Cardiac muscle cell (in vitro differentiated cells and primary cell): ENCODE measurements at regions not wholly inside any gene's neighbourhood (a gene's known extent, or its start where the extent isn't known, plus 50 kb on each side); places are given as distances from the start of the nearest gene placed in this dataset.

Experiments
- DNase-seq, 2 donors: peaks; one replicate each; pipeline versions ENCODE4 v3.0.0 to v3.0.0-alpha.2; 2010 to 2017; ENCODE audit warnings: low read depth in 1 of 2, low spot score in 1 of 2
- H3K27ac ChIP-seq: fragments of 200-600 bp; sonication (generic); 2 replicates; pipeline ENCODE4 v1.5.1; 2016
- H3K27me3 ChIP-seq: fragments of 200-600 bp; sonication (generic); 2 replicates; pipeline ENCODE4 v1.6.0; 2016; ENCODE audit warnings: control low read depth
- H3K36me3 ChIP-seq: fragments of 200-600 bp; sonication (generic); 2 replicates; pipeline ENCODE4 v1.5.1; 2016; ENCODE audit warnings: control low read depth
- H3K4me1 ChIP-seq: fragments of 200-600 bp; sonication (generic); 2 replicates; pipeline ENCODE4 v1.8.1; 2017; ENCODE audit warnings: low read depth, mild to moderate bottlenecking, mixed run types
- H3K4me3 ChIP-seq: fragments of 200-600 bp; sonication (generic); 2 replicates; pipeline ENCODE4 v1.5.1; 2016; ENCODE audit warnings: mild to moderate bottlenecking
- H3K9me3 ChIP-seq: fragments of 200-600 bp; sonication (generic); 2 replicates; pipeline ENCODE4 v1.5.1; 2017; ENCODE audit warnings: low read depth, mild to moderate bottlenecking, control low read depth
- CTCF ChIP-seq: IDR thresholded peaks from 2 replicates; pipeline ENCODE4 v1.5.1; 2012; ENCODE audit warnings: low read depth, mild to moderate bottlenecking, low read length

- TF ChIP-seq CTCF = no peak
- H3K27me3 ChIP-seq = no peaks in the 10 kb centered on the region
- no peaks in the 10 kb centered on the region for H3K36me3 ChIP-seq
- H3K27ac ChIP-seq = no peak overlapping the region
- H3K9me3 ChIP-seq = no peaks in the 10 kb centered on the region
- no peak for DNase-seq
- H3K4me3 ChIP-seq = no peak overlapping the region
- peaks cover 10% of the 10 kb centered on the region for H3K4me1 ChIP-seq
Observed at GRCh38 chr1:194055536-194055935, 869.1 kb upstream of the B3GALT2 start.

GRCh38 chr1:194052514-194053338 lies 866.3 kb upstream of the B3GALT2 start:
- H3K36me3 ChIP-seq = no peaks in the 10 kb centered on the region
- no peak for DNase-seq
- H3K4me3 ChIP-seq = no peak overlapping the region
- no peak for TF ChIP-seq CTCF
- no peaks in the 10 kb centered on the region for H3K9me3 ChIP-seq
- H3K27me3 ChIP-seq = no peaks in the 10 kb centered on the region
- H3K27ac ChIP-seq = no peak overlapping the region
- H3K4me1 ChIP-seq = peaks cover 10% of the 10 kb centered on the region

GRCh38 chr1:194047921-194048320 lies 861.5 kb upstream of the B3GALT2 start:
- no peak for TF ChIP-seq CTCF
- DNase-seq = no peak
- Histone ChIP-seq H3K4me1 (no peaks in the 10 kb centered on the region), H3K36me3 (no peaks in the 10 kb centered on the region), H3K9me3 (no peaks in the 10 kb centered on the region), H3K4me3 (no peak overlapping the region), H3K27ac (no peak overlapping the region), H3K27me3 (no peaks in the 10 kb centered on the region)

- Histone ChIP-seq H3K4me1 (no peaks in the 10 kb centered on the region), H3K36me3 (no peaks in the 10 kb centered on the region), H3K9me3 (no peaks in the 10 kb centered on the region), H3K27ac (no peak overlapping the region), H3K4me3 (no peak overlapping the region), H3K27me3 (no peaks in the 10 kb centered on the region)
- TF ChIP-seq CTCF = no peak
- no peak for DNase-seq
Observed at GRCh38 chr1:194047206-194047605, 860.8 kb upstream of the B3GALT2 start.

- no peak for TF ChIP-seq CTCF
- no peaks in the 10 kb centered on the region for H3K36me3 ChIP-seq
Observed at GRCh38 chr1:194045416-194045815, 859.0 kb upstream of the B3GALT2 start.

More at GRCh38 chr1:194045416-194045815, 859.0 kb upstream of the B3GALT2 start:
- Histone ChIP-seq H3K27me3 (no peaks in the 10 kb centered on the region), H3K9me3 (no peaks in the 10 kb centered on the region), H3K4me3 (no peak overlapping the region), H3K4me1 (no peaks in the 10 kb centered on the region), H3K27ac (no peak overlapping the region)
- peak in 1 of 2 donors; percentile 61 for DNase-seq
